Right lobe of liver (tissue), 6 donors: ENCODE measurements at regions not wholly inside any gene's neighbourhood (a gene's known extent, or its start where the extent isn't known, plus 50 kb on each side); places are given as distances from the start of the nearest gene placed in this dataset.

Source experiments
- ATAC-seq, 4 donors: fragments of 200-7000 bp; cut with Tn5 transposase; one replicate each; pipeline ENCODE4 v1.9.1; 2020; ENCODE audit warnings: mild to moderate bottlenecking in 4 of 4, moderate library complexity in 4 of 4
- DNase-seq, 3 donors: peaks; one replicate each; pipeline ENCODE4 v3.0.0-alpha.2; 2020
- H3K27ac ChIP-seq, 3 donors: fragments of 200-600 bp; one replicate each; pipeline ENCODE4 v1.8.0; 2022
- H3K27me3 ChIP-seq, 2 donors: fragments of 200-600 bp; one replicate each; pipeline ENCODE4 v1.8.0; 2022
- H3K36me3 ChIP-seq, 4 donors: fragments of 200-600 bp; sonication (generic) in 1 of 4; one replicate each; pipeline versions ENCODE4 v1.5.1 to v1.8.0; 2017 to 2022; ENCODE audit warnings: control low read depth in 1 of 4
- H3K4me1 ChIP-seq, 4 donors: fragments of 200-600 bp; sonication (generic) in 1 of 4; one replicate each; pipeline versions ENCODE4 v1.5.1 to v1.8.0; 2017 to 2022; ENCODE audit warnings: control low read depth in 1 of 4
- H3K4me3 ChIP-seq, 3 donors: fragments of 200-600 bp; one replicate each; pipeline ENCODE4 v1.8.0; 2022
- H3K9me3 ChIP-seq, 4 donors: fragments of 200-600 bp; sonication (generic) in 1 of 4; one replicate each; pipeline versions ENCODE4 v1.5.1 to v1.8.0; 2017 to 2022; ENCODE audit warnings: control low read depth in 1 of 4
- CTCF ChIP-seq, 4 donors: fragments of 200-600 bp in 3 of 4; fragments of 450-650 bp in 1 of 4; IDR thresholded peaks; one replicate each; pipeline versions ENCODE4 v1.5.1 to v1.8.0; 2016 to 2022; ENCODE audit warnings: antibody characterized with exemption in 4 of 4, mild to moderate bottlenecking in 2 of 4
- POLR2A ChIP-seq: fragments of 450-650 bp; IDR thresholded peaks from one replicate; pipeline ENCODE4 v1.6.1; 2017; ENCODE audit warnings: antibody characterized with exemption, mild to moderate bottlenecking
- WGBS: methylation state at CpG from one replicate; pipeline ENCODE4 v1.1.6; 2018; ENCODE audit warnings: low coverage, low lambda C conversion rate; ENCODE audit not compliant: insufficient coverage; ENCODE audit errors: missing lambda C conversion rate; 5-methylcytosine and 5-hydroxymethylcytosine counted together
- intact Hi-C, 2 donors: fragments of 100-400 bp; cut with DNase I; formaldehyde crosslinking; loops; one replicate each; pipeline versions ENCODE4 v1.11.2 to v1.14.1; 2022
- donor health status: DM: no; HTN: yes; CAD: no.
- donor health status: DM: no; HTN: no; CAD: no.
- donor health status: DM: no; HTN: no; CAD: no.
- donor health status: DM: no; HTN: yes; CAD: no.
- donor health status: DM: no; HTN: yes; CAD: no.

GRCh38 chr10:64859911-64860310 lies 1338.7 kb downstream of the REEP3 start:
- no peak for TF ChIP-seq CTCF (IDR thresholded peaks at IDR 0.05)
- no peak for TF ChIP-seq POLR2A
- H3K4me3 ChIP-seq, result no peak overlapping the region
- WGBS, result 26% methylated on average over 2 of the region's 2 CpGs
- DNase-seq, result no peak
- no peaks in the 10 kb centered on the region for H3K27me3 ChIP-seq
- ATAC-seq, result no peak
- no peaks in the 10 kb centered on the region for H3K9me3 ChIP-seq
- H3K36me3 ChIP-seq, result no peaks in the 10 kb centered on the region
- no peak overlapping the region for H3K27ac ChIP-seq
- intact Hi-C loops, result no loop called here
- H3K4me1 ChIP-seq, result no peaks in the 10 kb centered on the region

- 46% methylated on average over 1 of the region's 1 CpG for WGBS
- DNase-seq, result no peak
- H3K36me3 ChIP-seq, result no peaks in the 10 kb centered on the region
- intact Hi-C loops, result no loop called here
- H3K9me3 ChIP-seq, result no peaks in the 10 kb centered on the region
- no peak for ATAC-seq
- H3K27me3 ChIP-seq, result no peaks in the 10 kb centered on the region
- no peak overlapping the region for H3K27ac ChIP-seq
- H3K4me1 ChIP-seq, result no peaks in the 10 kb centered on the region
- TF ChIP-seq CTCF (IDR thresholded peaks at IDR 0.05), result no peak
- H3K4me3 ChIP-seq, result no peak overlapping the region
These were observed 1342.6 kb downstream of the REEP3 start for GRCh38 chr10:64863836-64864235.

- DNase-seq, result no peak
- Histone ChIP-seq H3K27ac (no peak overlapping the region), H3K9me3 (no peaks in the 10 kb centered on the region), H3K4me1 (no peaks in the 10 kb centered on the region), H3K36me3 (no peaks in the 10 kb centered on the region), H3K27me3 (no peaks in the 10 kb centered on the region), H3K4me3 (no peak overlapping the region)
- ATAC-seq, result no peak
- no peak for TF ChIP-seq CTCF (IDR thresholded peaks at IDR 0.05)
- TF ChIP-seq POLR2A, result no peak
- intact Hi-C loops, result no loop called here
- 17% methylated on average over 4 of the region's 4 CpGs for WGBS
These were observed 1346.3 kb downstream of the REEP3 start for GRCh38 chr10:64867501-64867962.

GRCh38 chr10:64873088-64873487 lies 1351.9 kb downstream of the REEP3 start:
- intact Hi-C loops, result no loop called here
- TF ChIP-seq CTCF (IDR thresholded peaks at IDR 0.05), result no peak
- TF ChIP-seq POLR2A, result no peak
- H3K27me3 ChIP-seq, result no peaks in the 10 kb centered on the region
- WGBS, result 33% methylated on average over 3 of the region's 3 CpGs
- no peaks in the 10 kb centered on the region for H3K4me1 ChIP-seq
- no peak overlapping the region for H3K27ac ChIP-seq
- no peak overlapping the region for H3K4me3 ChIP-seq
- no peaks in the 10 kb centered on the region for H3K36me3 ChIP-seq
- ATAC-seq (no peak), DNase-seq (no peak)
- no peaks in the 10 kb centered on the region for H3K9me3 ChIP-seq

- DNase-seq (no peak), ATAC-seq (no peak)
- TF ChIP-seq POLR2A, result no peak
- no peak for TF ChIP-seq CTCF (IDR thresholded peaks at IDR 0.05)
- intact Hi-C loops, result no loop called here
- Histone ChIP-seq H3K36me3 (no peaks in the 10 kb centered on the region), H3K9me3 (no peaks in the 10 kb centered on the region), H3K4me3 (no peak overlapping the region), H3K4me1 (no peaks in the 10 kb centered on the region), H3K27ac (no peak overlapping the region), H3K27me3 (no peaks in the 10 kb centered on the region)
- no CpG with 5 or more reads among the region's 2 CpGs for WGBS
These were observed 1352.8 kb downstream of the REEP3 start for GRCh38 chr10:64873959-64874358.
